ENCODE measurements at regions not wholly inside any gene's neighbourhood (a gene's known extent, or its start where the extent isn't known, plus 50 kb on each side); places are given as distances from the start of the nearest gene placed in this dataset.
A peak's percentile ranks its signal among the peaks of the same experiment; 100 is the strongest.

DNA sequence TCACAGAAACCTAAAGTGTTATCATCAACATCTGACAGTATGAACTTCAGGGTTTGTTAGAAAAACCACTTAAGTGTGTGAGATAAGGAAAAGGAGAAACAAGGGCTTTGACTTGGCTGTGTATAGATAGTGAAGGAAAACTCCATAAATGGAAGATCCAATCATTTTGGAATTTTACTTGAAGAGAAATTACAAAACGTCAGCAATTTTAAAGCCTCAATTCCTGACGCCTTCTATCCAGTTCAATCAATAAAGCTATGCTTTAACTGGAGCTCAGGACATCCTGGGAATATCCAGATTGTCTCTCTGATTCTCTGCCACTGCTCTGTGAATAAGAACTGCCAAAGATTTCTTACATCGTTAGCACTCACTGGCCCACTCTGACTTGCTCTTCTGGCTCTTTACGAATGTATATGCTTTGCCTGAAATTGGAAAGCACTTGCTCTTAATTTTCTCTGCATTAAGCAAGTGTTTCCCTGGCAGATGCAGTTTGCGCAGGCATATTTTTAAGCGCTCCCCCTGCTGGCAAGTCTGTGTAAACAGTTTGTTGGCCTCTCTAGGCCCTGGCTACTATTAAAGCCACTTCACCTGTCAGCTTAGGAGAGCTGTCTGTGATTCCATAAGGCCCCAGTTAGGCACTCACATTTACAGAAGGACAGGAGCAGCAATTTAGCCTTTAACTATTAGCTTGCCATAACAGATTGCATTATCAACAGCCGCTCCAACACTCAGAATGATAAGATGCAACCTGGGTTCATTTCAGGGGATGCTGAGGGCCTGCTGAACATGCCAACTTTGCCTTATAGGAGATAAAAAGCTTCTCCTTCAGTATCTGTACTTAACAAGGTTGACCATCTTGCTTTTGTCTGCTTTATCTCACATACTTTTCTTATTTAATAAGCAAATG, 251.4 kb upstream of the DDX53 start:
- H3K36me3 ChIP-seq (ENCODE audit: control insufficient read depth, insufficient read depth, low read length): no peaks in the 10 kb centered on the region
- no peak overlapping the region for H3K4me2 ChIP-seq (ENCODE audit: insufficient read depth, low read length)
- no peaks in the 10 kb centered on the region for H4K20me1 ChIP-seq (replicated peaks; ENCODE audit: control insufficient read depth, insufficient read depth, low read length)
- in situ Hi-C loops (cut with MboI): no loop called here
- H3K27me3 ChIP-seq (ENCODE audit: control insufficient read depth in 2 of 2, insufficient read depth in 2 of 2, low read length in 2 of 2): no peaks in the 10 kb centered on the region
- no peak overlapping the region for H3K9ac ChIP-seq (ENCODE audit: insufficient read depth in 1 of 2, low read depth in 2 of 2, low read length in 2 of 2)
- TF ChIP-seq ZNF316 (IDR thresholded peaks at IDR 0.05) (peak; percentile 55), MAFK (IDR thresholded peaks at IDR 0.05; ENCODE audit: low read length) (peak; percentile 40; the same call in 1 of the 2 replicates), MCM7 (IDR thresholded peaks at IDR 0.05) (no peak), C11orf30 (IDR thresholded peaks at IDR 0.05; ENCODE audit: low read depth) (peak; percentile 26; the same call in 1 of the 2 replicates), RAD21 (CRISPR knock-in tag; conservative IDR thresholded peaks at IDR 0.05 in 1 of 2, IDR thresholded peaks at IDR 0.05 in 1 of 2) (peak in 1 of 2 experiments; percentile 37; a peak in 2 of 4 replicates), ZNF408 (CRISPR knock-in tag; IDR thresholded peaks at IDR 0.05; ENCODE audit: low read depth) (no peak)
- TF ChIP-seq, protein P1, sequence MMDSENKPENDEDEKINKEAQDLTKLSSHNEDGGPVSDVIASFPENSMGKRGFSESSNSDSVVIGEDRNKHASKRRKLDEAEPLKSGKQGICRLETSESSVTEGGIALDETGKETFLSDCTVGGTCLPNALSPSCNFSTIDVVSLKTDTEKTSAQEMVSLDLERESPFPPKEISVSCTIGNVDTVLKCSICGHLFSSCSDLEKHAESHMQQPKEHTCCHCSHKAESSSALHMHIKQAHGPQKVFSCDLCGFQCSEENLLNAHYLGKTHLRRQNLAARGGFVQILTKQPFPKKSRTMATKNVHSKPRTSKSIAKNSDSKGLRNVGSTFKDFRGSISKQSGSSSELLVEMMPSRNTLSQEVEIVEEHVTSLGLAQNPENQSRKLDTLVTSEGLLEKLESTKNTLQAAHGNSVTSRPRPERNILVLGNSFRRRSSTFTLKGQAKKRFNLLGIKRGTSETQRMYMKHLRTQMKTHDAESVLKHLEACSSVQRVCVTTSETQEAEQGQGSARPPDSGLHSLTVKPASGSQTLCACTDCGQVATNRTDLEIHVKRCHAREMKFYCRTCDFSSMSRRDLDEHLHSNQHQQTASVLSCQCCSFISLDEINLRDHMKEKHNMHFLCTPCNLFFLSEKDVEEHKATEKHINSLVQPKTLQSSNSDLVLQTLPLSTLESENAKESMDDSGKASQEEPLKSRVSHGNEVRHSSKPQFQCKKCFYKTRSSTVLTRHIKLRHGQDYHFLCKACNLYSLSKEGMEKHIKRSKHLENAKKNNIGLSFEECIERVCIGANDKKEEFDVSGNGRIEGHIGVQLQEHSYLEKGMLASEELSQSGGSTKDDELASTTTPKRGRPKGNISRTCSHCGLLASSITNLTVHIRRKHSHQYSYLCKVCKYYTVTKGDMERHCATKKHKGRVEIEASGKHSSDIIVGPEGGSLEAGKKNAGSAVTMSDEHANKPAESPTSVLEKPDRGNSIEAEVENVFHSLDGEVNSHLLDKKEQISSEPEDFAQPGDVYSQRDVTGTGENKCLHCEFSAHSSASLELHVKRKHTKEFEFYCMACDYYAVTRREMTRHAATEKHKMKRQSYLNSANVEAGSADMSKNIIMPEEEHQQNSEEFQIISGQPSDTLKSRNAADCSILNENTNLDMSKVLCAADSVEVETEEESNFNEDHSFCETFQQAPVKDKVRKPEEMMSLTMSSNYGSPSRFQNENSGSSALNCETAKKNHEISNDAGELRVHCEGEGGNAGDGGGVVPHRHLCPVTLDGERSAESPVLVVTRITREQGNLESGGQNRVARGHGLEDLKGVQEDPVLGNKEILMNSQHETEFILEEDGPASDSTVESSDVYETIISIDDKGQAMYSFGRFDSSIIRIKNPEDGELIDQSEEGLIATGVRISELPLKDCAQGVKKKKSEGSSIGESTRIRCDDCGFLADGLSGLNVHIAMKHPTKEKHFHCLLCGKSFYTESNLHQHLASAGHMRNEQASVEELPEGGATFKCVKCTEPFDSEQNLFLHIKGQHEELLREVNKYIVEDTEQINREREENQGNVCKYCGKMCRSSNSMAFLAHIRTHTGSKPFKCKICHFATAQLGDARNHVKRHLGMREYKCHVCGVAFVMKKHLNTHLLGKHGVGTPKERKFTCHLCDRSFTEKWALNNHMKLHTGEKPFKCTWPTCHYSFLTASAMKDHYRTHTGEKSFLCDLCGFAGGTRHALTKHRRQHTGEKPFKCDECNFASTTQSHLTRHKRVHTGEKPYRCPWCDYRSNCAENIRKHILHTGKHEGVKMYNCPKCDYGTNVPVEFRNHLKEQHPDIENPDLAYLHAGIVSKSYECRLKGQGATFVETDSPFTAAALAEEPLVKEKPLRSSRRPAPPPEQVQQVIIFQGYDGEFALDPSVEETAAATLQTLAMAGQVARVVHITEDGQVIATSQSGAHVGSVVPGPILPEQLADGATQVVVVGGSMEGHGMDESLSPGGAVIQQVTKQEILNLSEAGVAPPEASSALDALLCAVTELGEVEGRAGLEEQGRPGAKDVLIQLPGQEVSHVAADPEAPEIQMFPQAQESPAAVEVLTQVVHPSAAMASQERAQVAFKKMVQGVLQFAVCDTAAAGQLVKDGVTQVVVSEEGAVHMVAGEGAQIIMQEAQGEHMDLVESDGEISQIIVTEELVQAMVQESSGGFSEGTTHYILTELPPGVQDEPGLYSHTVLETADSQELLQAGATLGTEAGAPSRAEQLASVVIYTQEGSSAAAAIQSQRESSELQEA (IDR thresholded peaks at IDR 0.05; ENCODE audit: low read depth): no peak
- TF ChIP-seq, protein P2, sequence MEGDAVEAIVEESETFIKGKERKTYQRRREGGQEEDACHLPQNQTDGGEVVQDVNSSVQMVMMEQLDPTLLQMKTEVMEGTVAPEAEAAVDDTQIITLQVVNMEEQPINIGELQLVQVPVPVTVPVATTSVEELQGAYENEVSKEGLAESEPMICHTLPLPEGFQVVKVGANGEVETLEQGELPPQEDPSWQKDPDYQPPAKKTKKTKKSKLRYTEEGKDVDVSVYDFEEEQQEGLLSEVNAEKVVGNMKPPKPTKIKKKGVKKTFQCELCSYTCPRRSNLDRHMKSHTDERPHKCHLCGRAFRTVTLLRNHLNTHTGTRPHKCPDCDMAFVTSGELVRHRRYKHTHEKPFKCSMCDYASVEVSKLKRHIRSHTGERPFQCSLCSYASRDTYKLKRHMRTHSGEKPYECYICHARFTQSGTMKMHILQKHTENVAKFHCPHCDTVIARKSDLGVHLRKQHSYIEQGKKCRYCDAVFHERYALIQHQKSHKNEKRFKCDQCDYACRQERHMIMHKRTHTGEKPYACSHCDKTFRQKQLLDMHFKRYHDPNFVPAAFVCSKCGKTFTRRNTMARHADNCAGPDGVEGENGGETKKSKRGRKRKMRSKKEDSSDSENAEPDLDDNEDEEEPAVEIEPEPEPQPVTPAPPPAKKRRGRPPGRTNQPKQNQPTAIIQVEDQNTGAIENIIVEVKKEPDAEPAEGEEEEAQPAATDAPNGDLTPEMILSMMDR (IDR thresholded peaks at IDR 0.05 in 2 of 3, conservative IDR thresholded peaks at IDR 0.05 in 1 of 3; ENCODE audit: insufficient read depth in 2 of 3, low read depth in 1 of 3, low read length in 3 of 3): peak; percentile 21 to 49 (median 26); a peak in 3 of 6 replicates
- H3K9me3 ChIP-seq (replicated peaks; ENCODE audit: control insufficient read depth, insufficient read depth, low read depth, low read length): no peaks in the 10 kb centered on the region
- WGBS (ENCODE audit: insufficient coverage, low coverage, missing lambda C conversion rate): 0% methylated on average over 7 of the region's 7 CpGs
- no peak for FAIRE-seq
- CTCF ChIA-PET (ENCODE audit: low intra/inter-chr PET ratio): no interaction called here
- H3K9me1 ChIP-seq (ENCODE audit: control insufficient read depth, insufficient read depth, low read length): no peaks in the 10 kb centered on the region
- no peak overlapping the region for H2AFZ ChIP-seq (ENCODE audit: low read depth, low read length)
- no peaks in the 10 kb centered on the region for H3K79me2 ChIP-seq (ENCODE audit: control insufficient read depth, insufficient read depth, low read length)
- H3K27ac ChIP-seq (ENCODE audit: extremely low read depth, low read depth, low read length): no peak overlapping the region
- no peak overlapping the region for H3K4me3 ChIP-seq
- no peaks in the 10 kb centered on the region for H3K4me1 ChIP-seq (replicated peaks in 1 of 2; ENCODE audit: control insufficient read depth in 2 of 2, insufficient read depth in 2 of 2, low read length in 2 of 2)
- peak; percentile 10 to 32 (median 20) for DNase-seq (ENCODE audit: extremely low read depth in 1 of 4, low spot score in 3 of 4)
- BruUV-seq (replicated peaks): no TSS peak
- POLR2A ChIA-PET: no interaction called here
- peak; percentile 70; the same call in 2 of the 3 replicates for ATAC-seq
- intact Hi-C loops (cut with micrococcal nuclease): loop anchor here (5.0 to 10.0 kb wide), 2 partner anchors 611 to 914 kb away; partner anchors contain the start of gene MBTPS2
